ENCODE measurements at regions not wholly inside any gene's neighbourhood (a gene's known extent, or its start where the extent isn't known, plus 50 kb on each side); places are given as distances from the start of the nearest gene placed in this dataset.

GRCh38 chr20:39248171-39248861 lies 286.2 kb downstream of the DHX35 start:
- no peaks in the 10 kb centered on the region for H3K9me3 ChIP-seq
- DNase-seq (ENCODE audit: extremely low spot score in 2 of 2), result no peak
- TF ChIP-seq CTCF (IDR thresholded peaks at IDR 0.05), result no peak
- TF ChIP-seq POLR2AphosphoS5 (IDR thresholded peaks at IDR 0.05; ENCODE audit: insufficient read depth in 1 of 2, low read depth in 1 of 2), result no peak
- no peak for TF ChIP-seq POLR2A (IDR thresholded peaks at IDR 0.05)
- H3K27ac ChIP-seq, result no peak overlapping the region
- no peak overlapping the region for H3K4me3 ChIP-seq
- H3K4me1 ChIP-seq, result no peaks in the 10 kb centered on the region
- intact Hi-C loops (cut with DNase I), result no loop called here
- no peaks in the 10 kb centered on the region for H3K27me3 ChIP-seq
- no peaks in the 10 kb centered on the region for H3K36me3 ChIP-seq

- H3K4me3 ChIP-seq, result no peak overlapping the region
- intact Hi-C loops (cut with DNase I), result no loop called here
- H3K9me3 ChIP-seq, result no peaks in the 10 kb centered on the region
- H3K36me3 ChIP-seq, result no peaks in the 10 kb centered on the region
- no peaks in the 10 kb centered on the region for H3K4me1 ChIP-seq
- no peak overlapping the region for H3K27ac ChIP-seq
- no peak for TF ChIP-seq POLR2AphosphoS5 (IDR thresholded peaks at IDR 0.05; ENCODE audit: insufficient read depth in 1 of 2, low read depth in 1 of 2)
- TF ChIP-seq CTCF (IDR thresholded peaks at IDR 0.05), result no peak
- no peak for TF ChIP-seq POLR2A (IDR thresholded peaks at IDR 0.05)
- no peak for DNase-seq (ENCODE audit: extremely low spot score in 2 of 2)
- H3K27me3 ChIP-seq, result no peaks in the 10 kb centered on the region
These were observed 284.3 kb downstream of the DHX35 start for GRCh38 chr20:39246436-39246835.

- H3K4me3 ChIP-seq, result no peak overlapping the region
These were observed 283.7 kb downstream of the DHX35 start for GRCh38 chr20:39245685-39246311.

GRCh38 chr20:39243962-39244361 lies 281.8 kb downstream of the DHX35 start:
- no peak for DNase-seq (ENCODE audit: extremely low spot score in 2 of 2)
- H3K27ac ChIP-seq, result no peak overlapping the region
- intact Hi-C loops (cut with DNase I), result no loop called here
- H3K36me3 ChIP-seq, result no peaks in the 10 kb centered on the region
- H3K4me3 ChIP-seq, result no peak overlapping the region
- no peak for TF ChIP-seq CTCF (IDR thresholded peaks at IDR 0.05)
- TF ChIP-seq POLR2A (IDR thresholded peaks at IDR 0.05), result no peak
- no peak for TF ChIP-seq POLR2AphosphoS5 (IDR thresholded peaks at IDR 0.05; ENCODE audit: insufficient read depth in 1 of 2, low read depth in 1 of 2)
- H3K27me3 ChIP-seq, result no peaks in the 10 kb centered on the region
- H3K4me1 ChIP-seq, result no peaks in the 10 kb centered on the region
- H3K9me3 ChIP-seq, result no peaks in the 10 kb centered on the region

More at GRCh38 chr20:39245685-39246311, 283.7 kb downstream of the DHX35 start:
- TF ChIP-seq POLR2A (IDR thresholded peaks at IDR 0.05), result no peak
- no peak for TF ChIP-seq CTCF (IDR thresholded peaks at IDR 0.05)
- TF ChIP-seq POLR2AphosphoS5 (IDR thresholded peaks at IDR 0.05; ENCODE audit: insufficient read depth in 1 of 2, low read depth in 1 of 2), result no peak
- H3K4me1 ChIP-seq, result no peaks in the 10 kb centered on the region
- no peaks in the 10 kb centered on the region for H3K9me3 ChIP-seq
- H3K36me3 ChIP-seq, result no peaks in the 10 kb centered on the region
- DNase-seq (ENCODE audit: extremely low spot score in 2 of 2), result no peak
- no peaks in the 10 kb centered on the region for H3K27me3 ChIP-seq
- intact Hi-C loops (cut with DNase I), result no loop called here
- no peak overlapping the region for H3K27ac ChIP-seq

- no peak overlapping the region for H3K27ac ChIP-seq
- no peaks in the 10 kb centered on the region for H3K4me1 ChIP-seq
- TF ChIP-seq CTCF (IDR thresholded peaks at IDR 0.05) (no peak), POLR2A (IDR thresholded peaks at IDR 0.05) (no peak), POLR2AphosphoS5 (IDR thresholded peaks at IDR 0.05; ENCODE audit: insufficient read depth in 1 of 2, low read depth in 1 of 2) (no peak)
- H3K36me3 ChIP-seq, result no peaks in the 10 kb centered on the region
- H3K4me3 ChIP-seq, result no peak overlapping the region
- H3K9me3 ChIP-seq, result no peaks in the 10 kb centered on the region
- DNase-seq (ENCODE audit: extremely low spot score in 2 of 2), result no peak
- intact Hi-C loops (cut with DNase I), result no loop called here
- H3K27me3 ChIP-seq, result no peaks in the 10 kb centered on the region
These were observed 280.5 kb downstream of the DHX35 start for GRCh38 chr20:39242614-39243013.
